ENCODE measurements at regions not wholly inside any gene's neighbourhood (a gene's known extent, or its start where the extent isn't known, plus 50 kb on each side); places are given as distances from the start of the nearest gene placed in this dataset.

DNA sequence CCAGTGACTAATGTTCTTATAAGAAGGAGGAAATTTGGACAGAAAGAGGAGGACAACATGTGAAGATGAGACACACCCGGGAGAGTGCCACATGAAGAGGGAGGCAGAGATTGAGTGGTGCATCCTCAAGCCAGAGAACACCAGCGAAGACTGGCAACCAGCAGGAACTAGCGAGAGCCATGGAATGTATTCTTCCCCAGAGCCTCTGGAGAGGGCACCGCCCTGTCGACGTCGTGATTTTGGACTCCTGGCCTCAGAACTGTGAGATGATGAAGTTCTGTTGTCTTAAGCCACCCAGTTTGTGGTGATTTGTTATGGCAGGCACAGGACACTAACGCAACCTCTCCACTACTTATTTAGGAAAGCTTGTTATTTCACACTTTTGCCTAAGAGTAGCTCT lies 196.0 kb upstream of the TLL1 start:
- H3K4me3 ChIP-seq (ENCODE audit: low read depth, low read length): no peak overlapping the region
- no peak for TF ChIP-seq CTCF (IDR thresholded peaks at IDR 0.05; ENCODE audit: low read depth, low read length)
- no peak overlapping the region for H3K27ac ChIP-seq (ENCODE audit: low read depth, low read length)
- no peaks in the 10 kb centered on the region for H3K27me3 ChIP-seq (ENCODE audit: control insufficient read depth, insufficient read depth, low read length)
- H3K9me3 ChIP-seq (ENCODE audit: control insufficient read depth, insufficient read depth, low read length): peaks cover 2% of the 10 kb centered on the region; the same call in 1 of the 2 replicates
- DNase-seq (ENCODE audit: low read depth, low spot score): no peak
- CTCF ChIA-PET: no interaction called here
- POLR2A ChIA-PET: no interaction called here

GRCh38 chr4:165678236-165678935 lies 194.7 kb upstream of the TLL1 start:
- no peak overlapping the region for H3K4me3 ChIP-seq (ENCODE audit: low read depth, low read length)
- ChIA-PET CTCF (interaction anchor here (0.6 kb wide), 1 partner anchor 221 kb away, joined by 4 read pairs; no protein-coding TSS in a partner anchor), POLR2A (no interaction called here)
- no peak for TF ChIP-seq CTCF (IDR thresholded peaks at IDR 0.05; ENCODE audit: low read depth, low read length)
- no peaks in the 10 kb centered on the region for H3K27me3 ChIP-seq (ENCODE audit: control insufficient read depth, insufficient read depth, low read length)
- no peak overlapping the region for H3K27ac ChIP-seq (ENCODE audit: low read depth, low read length)
- peaks cover 2% of the 10 kb centered on the region; the same call in 1 of the 2 replicates for H3K9me3 ChIP-seq (ENCODE audit: control insufficient read depth, insufficient read depth, low read length)
- DNase-seq (ENCODE audit: low read depth, low spot score): no peak

GRCh38 chr4:165678936-165679325 lies 194.1 kb upstream of the TLL1 start:
- TF ChIP-seq CTCF (IDR thresholded peaks at IDR 0.05; ENCODE audit: low read depth, low read length): no peak
- ChIA-PET CTCF (no interaction called here), POLR2A (no interaction called here)
- Histone ChIP-seq H3K9me3 (ENCODE audit: control insufficient read depth, insufficient read depth, low read length) (peaks cover 2% of the 10 kb centered on the region; the same call in 1 of the 2 replicates), H3K4me3 (ENCODE audit: low read depth, low read length) (no peak overlapping the region), H3K27me3 (ENCODE audit: control insufficient read depth, insufficient read depth, low read length) (no peaks in the 10 kb centered on the region), H3K27ac (ENCODE audit: low read depth, low read length) (no peak overlapping the region)
- no peak for DNase-seq (ENCODE audit: low read depth, low spot score)

GRCh38 chr4:165680821-165681220 lies 192.2 kb upstream of the TLL1 start:
- ChIA-PET POLR2A (no interaction called here), CTCF (no interaction called here)
- no peak for DNase-seq (ENCODE audit: low read depth, low spot score)
- no peak overlapping the region for H3K27ac ChIP-seq (ENCODE audit: low read depth, low read length)
- no peak overlapping the region for H3K4me3 ChIP-seq (ENCODE audit: low read depth, low read length)
- TF ChIP-seq CTCF (IDR thresholded peaks at IDR 0.05; ENCODE audit: low read depth, low read length): no peak
- H3K9me3 ChIP-seq (ENCODE audit: control insufficient read depth, insufficient read depth, low read length): peaks cover 2% of the 10 kb centered on the region; the same call in 1 of the 2 replicates
- H3K27me3 ChIP-seq (ENCODE audit: control insufficient read depth, insufficient read depth, low read length): no peaks in the 10 kb centered on the region

DNA sequence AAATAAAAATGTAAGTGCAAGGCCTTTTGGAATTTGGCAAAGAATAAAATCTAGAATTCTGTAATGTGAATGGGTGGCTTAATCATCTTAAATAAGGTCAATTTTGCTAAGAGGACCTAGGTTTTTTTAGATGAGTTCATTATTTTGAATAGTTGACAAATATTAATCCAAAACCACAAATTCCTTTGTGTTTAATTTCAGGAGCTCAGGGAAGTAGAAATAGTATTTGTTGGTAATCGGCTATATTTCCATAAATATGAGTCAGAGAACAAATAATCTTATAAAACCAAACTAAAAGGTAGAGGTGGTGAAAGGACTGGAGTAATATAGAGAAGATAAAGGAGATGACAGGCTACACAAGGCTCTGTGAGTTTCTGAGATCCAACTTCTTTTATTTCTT lies 190.4 kb upstream of the TLL1 start:
- POLR2A ChIA-PET: no interaction called here
- CTCF ChIA-PET: interaction anchor here (0.6 kb wide), 1 partner anchor 262 kb away, joined by 3 read pairs; no protein-coding TSS in a partner anchor
- no peak overlapping the region for H3K4me3 ChIP-seq (ENCODE audit: low read depth, low read length)
- no peaks in the 10 kb centered on the region for H3K27me3 ChIP-seq (ENCODE audit: control insufficient read depth, insufficient read depth, low read length)
- peaks cover 2% of the 10 kb centered on the region; the same call in 1 of the 2 replicates for H3K9me3 ChIP-seq (ENCODE audit: control insufficient read depth, insufficient read depth, low read length)
- no peak overlapping the region for H3K27ac ChIP-seq (ENCODE audit: low read depth, low read length)
- TF ChIP-seq CTCF (IDR thresholded peaks at IDR 0.05; ENCODE audit: low read depth, low read length): no peak
- no peak for DNase-seq (ENCODE audit: low read depth, low spot score)
